PC-3 (cell line): ENCODE measurements at regions not wholly inside any gene's neighbourhood (a gene's known extent, or its start where the extent isn't known, plus 50 kb on each side); places are given as distances from the start of the nearest gene placed in this dataset.

ENCODE experiments used
- ATAC-seq: fragments of 200-7000 bp; cut with Tn5 transposase; 2 replicates; pipeline ENCODE4 v1.9.1; 2020; ENCODE audit warnings: mild to moderate bottlenecking, moderate library complexity
- BruUV-seq: library from RNA; stranded (reverse); fragments of 400-500 nt; replicated peaks from 2 replicates; lab custom pipeline; 2021; lab: Mats Ljungman, UMichigan
- CTCF ChIA-PET: fragments of 300-600 bp; sonication (Branson Sonifier 250); formaldehyde crosslinking; loops from one replicate; lab custom pipeline; 2022; ENCODE audit warnings: antibody characterized with exemption; lab: Charles Lee
- POLR2A ChIA-PET: fragments of 300-600 bp; sonication (Branson Sonifier 250); formaldehyde crosslinking; loops from one replicate; lab custom pipeline; 2022; ENCODE audit warnings: antibody characterized with exemption; ENCODE audit not compliant: unreplicated experiment; lab: Charles Lee
- DNase-seq: peaks from one replicate; pipeline ENCODE4 v3.0.0-alpha.2; 2015
- H2AFZ ChIP-seq: fragments of 300-600 bp; sonication (generic); 2 replicates; pipeline ENCODE4 v1.6.0; 2016; ENCODE audit warnings: antibody characterized with exemption, low read length
- H3F3A ChIP-seq: fragments of 300-600 bp; sonication (generic); one replicate; pipeline ENCODE4 v1.6.0; 2017; ENCODE audit warnings: antibody characterized with exemption, low read length, control low read depth, mild to moderate bottlenecking; ENCODE audit not compliant: unreplicated experiment
- H3K27ac ChIP-seq: fragments of 300-600 bp; sonication (generic); 2 replicates; pipeline ENCODE4 v1.5.1; 2016; ENCODE audit warnings: mild to moderate bottlenecking, low read length
- H3K27me3 ChIP-seq: fragments of 300-600 bp; sonication (generic); 2 replicates; pipeline ENCODE4 v1.6.1; 2016; ENCODE audit warnings: low read length, mixed read lengths
- H3K36me3 ChIP-seq: fragments of 300-600 bp; sonication (generic); 2 replicates; pipeline ENCODE4 v1.6.1; 2016; ENCODE audit warnings: low read depth, mixed run types, low read length, mixed read lengths
- H3K4me1 ChIP-seq: fragments of 300-600 bp; sonication (generic); 2 replicates; pipeline ENCODE4 v1.5.1; 2016; ENCODE audit warnings: low read length; ENCODE audit not compliant: insufficient read depth
- H3K4me2 ChIP-seq: fragments of 300-600 bp; sonication (generic); 2 replicates; pipeline ENCODE4 v1.6.0; 2016; ENCODE audit warnings: low read length
- H3K4me3 ChIP-seq: fragments of 300-600 bp; sonication (generic); 2 replicates; pipeline ENCODE4 v1.5.1; 2016; ENCODE audit warnings: mild to moderate bottlenecking, low read length, mixed read lengths
- H3K79me2 ChIP-seq: fragments of 300-600 bp; sonication (generic); 2 replicates; pipeline ENCODE4 v1.6.1; 2017; ENCODE audit warnings: low read length, mixed read lengths
- H3K9ac ChIP-seq: fragments of 300-600 bp; sonication (generic); 2 replicates; pipeline ENCODE4 v1.6.0; 2016; ENCODE audit warnings: mild to moderate bottlenecking, low read length
- H3K9me2 ChIP-seq: fragments of 300-600 bp; sonication (generic); replicated peaks from 2 replicates; pipeline ENCODE4 v1.6.1; 2016; ENCODE audit warnings: mixed run types, low read length, mixed read lengths
- H3K9me3 ChIP-seq: fragments of 300-600 bp; sonication (generic); 2 replicates; pipeline ENCODE4 v1.6.1; 2016; ENCODE audit warnings: low read length, mixed read lengths
- H4K20me1 ChIP-seq: fragments of 300-600 bp; sonication (generic); 2 replicates; pipeline ENCODE4 v1.6.1; 2016; ENCODE audit warnings: low read length, mixed read lengths
- CTCF ChIP-seq: fragments of 300-600 bp; sonication (generic); conservative IDR thresholded peaks from 2 replicates; pipeline ENCODE4 v1.5.1; 2017; ENCODE audit warnings: antibody characterized with exemption, low read depth, mild to moderate bottlenecking, low read length
- EZH2 ChIP-seq: fragments of 300-600 bp; sonication (generic); IDR thresholded peaks from one replicate; pipeline ENCODE4 v1.6.1; 2017; ENCODE audit warnings: antibody characterized with exemption, mild to moderate bottlenecking, low read length; ENCODE audit not compliant: unreplicated experiment
- EZH2phosphoT487 ChIP-seq: fragments of 300-600 bp; sonication (generic); IDR thresholded peaks from 2 replicates; pipeline ENCODE4 v1.6.1; 2018; ENCODE audit warnings: mild to moderate bottlenecking, antibody characterized with exemption, low read length, borderline replicate concordance
- intact Hi-C: fragments of 100-400 bp; cut with micrococcal nuclease; formaldehyde crosslinking; loops from 2 replicates; pipeline ENCODE4 v1.9.0; 2023

- peaks cover 6% of the 10 kb centered on the region; the same call in 1 of the 2 replicates for H3K27me3 ChIP-seq
- no peaks in the 10 kb centered on the region for H3K9me2 ChIP-seq
- no peaks in the 10 kb centered on the region for H3K79me2 ChIP-seq
- intact Hi-C loops = no loop called here
- POLR2A ChIA-PET = interaction anchor here (0.6 kb wide), 1 partner anchor 694 kb away, joined by 24 read pairs; no protein-coding TSS in a partner anchor
- H2AFZ ChIP-seq = no peak overlapping the region
- DNase-seq (no peak), ATAC-seq (no peak)
- H3K4me2 ChIP-seq = no peak overlapping the region
- H3K36me3 ChIP-seq = no peaks in the 10 kb centered on the region
- BruUV-seq = no TSS peak
- CTCF ChIA-PET = no interaction called here
- no peaks in the 10 kb centered on the region for H3F3A ChIP-seq
- no peak overlapping the region for H3K9ac ChIP-seq
- H4K20me1 ChIP-seq = no peaks in the 10 kb centered on the region
- peaks cover 7% of the 10 kb centered on the region; the same call in 1 of the 2 replicates for H3K4me1 ChIP-seq
- no peak for TF ChIP-seq CTCF
- no peak for TF ChIP-seq EZH2
- TF ChIP-seq EZH2phosphoT487 = no peak
- H3K4me3 ChIP-seq = no peak overlapping the region
- H3K9me3 ChIP-seq = no peaks in the 10 kb centered on the region
- H3K27ac ChIP-seq = no peak overlapping the region
Measured at GRCh38 chr1:17880449-17880848, 125.3 kb downstream of the ACTL8 start.

- H3K4me2 ChIP-seq = no peak overlapping the region
- H3K9ac ChIP-seq = no peak overlapping the region
- H3K79me2 ChIP-seq = no peaks in the 10 kb centered on the region
- no peaks in the 10 kb centered on the region for H3K4me1 ChIP-seq
- intact Hi-C loops = no loop called here
- H3K27ac ChIP-seq = no peak overlapping the region
- no peak overlapping the region for H3K4me3 ChIP-seq
- H3K9me3 ChIP-seq = no peaks in the 10 kb centered on the region
- no peaks in the 10 kb centered on the region for H3K9me2 ChIP-seq
- CTCF ChIA-PET = no interaction called here
- no peak overlapping the region for H2AFZ ChIP-seq
- POLR2A ChIA-PET = no interaction called here
- no peaks in the 10 kb centered on the region for H3K36me3 ChIP-seq
- no peaks in the 10 kb centered on the region for H4K20me1 ChIP-seq
- H3K27me3 ChIP-seq = peaks cover 19% of the 10 kb centered on the region
- ATAC-seq (no peak), DNase-seq (peak; percentile 5)
- TF ChIP-seq EZH2 = no peak
- peak; percentile 16; the same call in 1 of the 2 replicates for TF ChIP-seq CTCF
- no TSS peak for BruUV-seq
- H3F3A ChIP-seq = no peaks in the 10 kb centered on the region
Measured at GRCh38 chr1:17881761-17882160, 126.6 kb downstream of the ACTL8 start.

DNA sequence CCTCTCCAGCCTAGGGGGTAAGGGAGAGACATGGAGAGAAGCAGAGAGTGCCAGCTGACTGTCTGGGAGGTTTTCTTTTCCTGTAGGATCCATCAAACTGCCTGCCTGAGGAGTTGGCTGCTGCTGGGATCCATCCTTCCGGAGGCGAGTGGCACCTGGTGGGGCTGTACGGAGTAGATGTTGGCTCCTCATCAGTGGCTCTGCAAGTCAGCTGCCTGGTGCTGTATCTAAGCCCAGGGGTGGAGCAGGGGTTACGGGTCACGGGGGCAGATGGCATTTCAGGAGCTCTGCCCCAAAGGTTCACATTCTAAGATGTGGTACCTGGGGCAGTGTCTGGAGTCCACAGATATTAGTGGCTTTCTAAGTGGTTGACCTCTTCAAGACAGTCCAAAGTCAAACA is 128.0 kb downstream of the ACTL8 start:
- no peaks in the 10 kb centered on the region for H4K20me1 ChIP-seq
- H3K4me2 ChIP-seq = no peak overlapping the region
- DNase-seq (no peak), ATAC-seq (no peak)
- TF ChIP-seq CTCF = no peak
- TF ChIP-seq EZH2phosphoT487 = no peak
- no peak for TF ChIP-seq EZH2
- no peaks in the 10 kb centered on the region for H3F3A ChIP-seq
- ChIA-PET POLR2A (no interaction called here), CTCF (no interaction called here)
- intact Hi-C loops = no loop called here
- H3K4me3 ChIP-seq = no peak overlapping the region
- H3K9me2 ChIP-seq = no peaks in the 10 kb centered on the region
- H3K27ac ChIP-seq = no peak overlapping the region
- no peaks in the 10 kb centered on the region for H3K36me3 ChIP-seq
- H3K4me1 ChIP-seq = no peaks in the 10 kb centered on the region
- BruUV-seq = no TSS peak
- peaks cover 20% of the 10 kb centered on the region for H3K27me3 ChIP-seq
- no peaks in the 10 kb centered on the region for H3K9me3 ChIP-seq
- H2AFZ ChIP-seq = no peak overlapping the region
- no peak overlapping the region for H3K9ac ChIP-seq
- H3K79me2 ChIP-seq = no peaks in the 10 kb centered on the region
